GM19397 (cell line): ENCODE measurements at regions not wholly inside any gene's neighbourhood (a gene's known extent, or its start where the extent isn't known, plus 50 kb on each side); places are given as distances from the start of the nearest gene placed in this dataset.

Source experiments
- ATAC-seq: cut with Tn5 transposase; IDR thresholded peaks from one replicate; pipeline ENCODE4 v1.9.1; 2021; ENCODE audit warnings: mild to moderate bottlenecking, moderate library complexity; ENCODE audit not compliant: unreplicated experiment

DNA sequence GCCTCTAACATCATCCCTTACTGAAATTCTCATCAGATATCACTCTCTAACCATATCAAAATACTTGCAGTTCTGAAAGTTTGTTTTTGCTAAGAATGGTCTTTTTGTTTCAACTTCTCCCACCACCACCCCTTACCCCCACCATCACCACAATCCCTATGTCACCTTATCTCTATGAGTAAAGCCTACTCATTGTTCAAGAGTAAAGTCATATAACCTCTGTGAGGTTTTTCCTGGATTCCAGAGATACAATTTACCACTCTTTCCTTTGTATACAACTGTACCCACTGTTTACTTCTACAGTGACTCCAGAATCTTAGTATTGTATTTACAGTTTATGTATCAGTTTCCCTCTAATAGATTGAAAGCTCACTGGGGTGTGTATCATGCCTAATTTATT lies 158.0 kb upstream of the PCDH10 start:
- no peak for ATAC-seq

DNA sequence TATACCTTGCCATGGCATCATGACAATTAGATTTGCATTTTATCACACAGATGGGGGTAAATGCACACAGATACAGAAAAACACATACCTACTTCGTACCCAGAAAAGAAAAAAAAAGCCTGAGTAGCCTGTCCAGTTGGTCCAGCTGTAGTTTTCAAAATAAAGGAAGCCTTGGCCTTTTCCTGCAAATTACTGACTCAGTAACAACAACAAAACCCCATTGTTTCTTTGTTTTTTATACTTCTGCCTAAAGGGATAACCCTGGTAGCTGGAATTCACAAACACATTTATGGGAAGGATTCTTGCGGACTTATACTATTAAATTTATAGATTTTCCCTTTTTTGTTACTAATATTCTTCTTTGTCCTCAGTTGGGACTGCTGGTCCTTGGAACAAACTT lies 156.4 kb upstream of the PCDH10 start:
- ATAC-seq: no peak

DNA sequence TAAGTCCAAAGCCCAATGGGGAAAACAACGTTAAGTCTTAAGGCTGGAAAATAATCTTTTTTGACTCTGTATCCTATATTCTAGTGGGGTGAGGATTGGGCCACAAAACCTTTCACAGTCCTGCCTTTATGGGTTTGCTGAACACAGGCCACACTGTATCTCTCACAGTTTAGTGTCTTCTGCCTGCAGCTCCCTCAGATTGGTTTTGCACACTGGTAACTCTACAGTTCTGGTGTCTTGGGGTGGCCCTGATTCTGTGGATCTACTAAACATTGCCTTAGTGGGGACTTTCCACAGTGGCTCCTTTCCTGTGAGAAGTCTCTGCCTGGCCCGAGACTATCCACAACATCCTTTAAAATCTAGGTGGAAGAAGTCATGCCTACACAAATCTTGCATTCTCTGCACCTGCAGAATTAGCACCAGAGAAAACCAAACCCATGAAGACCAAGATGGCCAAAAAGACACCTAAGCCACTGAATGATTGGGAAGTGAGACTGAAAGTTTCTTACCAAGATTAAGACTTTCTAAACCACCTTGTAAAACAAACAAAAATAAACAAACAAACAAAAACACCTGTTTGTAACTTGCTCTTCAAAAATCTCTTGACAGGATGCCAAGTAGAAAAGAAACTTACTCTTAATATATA lies 150.4 kb upstream of the PCDH10 start:
- ATAC-seq: no peak

DNA sequence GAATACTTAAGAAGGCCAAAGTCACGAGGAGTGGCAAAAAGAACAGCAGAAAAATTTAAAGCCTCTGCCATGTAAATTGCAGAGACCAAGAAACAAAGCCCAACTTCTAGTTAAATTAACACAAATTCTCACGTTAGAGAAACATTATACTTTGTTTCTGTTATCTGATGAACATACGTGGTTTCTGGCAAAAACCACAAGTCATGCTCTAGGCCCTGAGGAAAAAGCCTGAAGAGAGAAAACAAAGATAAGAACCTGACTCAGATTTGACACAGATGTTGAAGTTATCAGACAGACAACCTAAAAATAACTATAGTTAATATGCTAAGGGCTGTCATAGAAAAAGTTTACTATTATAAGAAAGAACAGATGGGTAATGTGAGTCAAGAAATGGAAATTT lies 149.1 kb upstream of the PCDH10 start:
- no peak for ATAC-seq

DNA sequence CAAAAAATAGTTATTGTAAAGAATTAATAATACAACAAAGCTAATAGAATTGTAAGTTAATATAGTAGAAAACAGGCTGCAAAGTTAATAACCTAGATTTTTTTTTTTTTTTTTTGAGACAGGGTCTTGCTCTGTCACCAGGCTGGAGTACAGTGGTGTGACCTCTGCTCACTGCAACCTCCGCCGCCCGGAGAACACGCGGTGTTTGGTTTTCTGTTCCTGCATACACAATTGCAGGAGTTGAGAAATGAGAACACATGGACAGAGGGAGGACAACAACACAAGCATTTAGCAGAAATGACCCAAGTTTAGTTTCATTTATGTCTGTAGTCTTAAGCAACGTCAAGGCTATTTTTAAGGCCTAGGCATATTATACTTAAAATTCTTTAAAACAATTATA lies 145.9 kb upstream of the PCDH10 start:
- ATAC-seq: no peak

DNA sequence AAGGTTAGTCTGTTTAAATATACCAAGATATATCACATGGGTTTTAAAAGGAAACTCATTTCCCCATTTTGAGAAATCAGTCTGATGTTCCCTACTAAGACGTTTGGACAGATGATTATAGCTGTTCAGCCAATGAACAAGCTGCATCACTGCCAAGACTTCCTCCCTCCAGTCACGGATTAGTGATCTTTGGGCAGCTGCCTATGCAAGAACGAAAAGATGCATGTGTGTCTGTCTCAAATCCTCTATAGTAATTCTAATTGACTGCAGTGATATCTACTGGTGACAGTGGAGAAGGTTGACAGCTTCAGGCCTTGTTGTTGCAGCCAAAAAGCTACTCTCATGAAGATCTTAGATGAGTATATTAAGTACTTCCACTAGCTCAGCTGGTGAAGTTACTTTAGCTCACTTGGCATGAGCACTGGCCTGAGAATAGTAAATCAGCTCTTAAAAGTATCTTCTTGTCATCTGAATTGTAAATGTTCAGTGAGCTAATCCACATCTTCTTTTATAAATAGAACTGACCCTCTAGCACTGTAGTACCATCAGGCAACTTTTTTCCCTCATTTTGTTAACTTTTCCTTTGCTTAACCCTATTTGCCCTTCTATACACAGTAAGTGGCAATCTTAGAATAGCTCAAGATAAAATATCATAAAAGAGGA lies 134.5 kb upstream of the PCDH10 start:
- no peak for ATAC-seq

DNA sequence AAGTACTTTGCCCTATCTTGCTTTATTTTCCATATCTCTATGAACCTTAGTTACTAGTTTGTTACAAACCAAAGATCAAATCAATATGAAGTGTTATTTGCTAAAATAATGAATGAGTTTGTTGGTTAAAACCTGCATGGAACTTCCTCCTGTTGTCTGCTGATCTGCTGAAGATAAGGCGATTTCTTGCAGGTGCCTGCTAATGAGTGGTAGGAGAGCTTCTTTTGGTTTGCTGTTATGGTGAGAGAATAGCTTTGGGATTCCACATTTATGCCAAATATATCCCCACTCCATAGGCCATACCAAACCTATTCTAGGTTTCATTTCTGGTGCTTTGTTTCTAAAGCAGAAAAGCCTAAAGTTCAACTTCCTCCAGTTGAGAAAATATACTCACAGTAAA lies 103.8 kb upstream of the PCDH10 start:
- ATAC-seq: no peak

DNA sequence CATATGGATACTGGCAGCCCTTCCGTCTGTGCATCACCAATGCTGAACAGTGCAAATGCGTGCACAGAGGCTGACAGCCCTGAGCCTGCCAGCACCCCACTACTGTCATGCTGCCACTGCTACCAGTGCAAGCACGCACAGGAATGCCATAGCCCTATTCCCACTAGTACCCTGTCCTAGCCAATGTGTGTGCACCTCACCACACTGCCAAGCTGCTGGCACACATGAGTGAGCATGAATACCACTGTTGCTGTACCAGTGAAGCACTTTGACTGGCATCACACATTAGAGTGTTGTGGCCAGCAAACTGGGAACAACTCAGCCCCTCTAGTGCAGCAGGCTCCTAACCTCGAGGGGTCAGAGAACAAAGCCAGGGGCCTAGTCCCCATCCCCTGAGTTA lies 102.9 kb upstream of the PCDH10 start:
- no peak for ATAC-seq

DNA sequence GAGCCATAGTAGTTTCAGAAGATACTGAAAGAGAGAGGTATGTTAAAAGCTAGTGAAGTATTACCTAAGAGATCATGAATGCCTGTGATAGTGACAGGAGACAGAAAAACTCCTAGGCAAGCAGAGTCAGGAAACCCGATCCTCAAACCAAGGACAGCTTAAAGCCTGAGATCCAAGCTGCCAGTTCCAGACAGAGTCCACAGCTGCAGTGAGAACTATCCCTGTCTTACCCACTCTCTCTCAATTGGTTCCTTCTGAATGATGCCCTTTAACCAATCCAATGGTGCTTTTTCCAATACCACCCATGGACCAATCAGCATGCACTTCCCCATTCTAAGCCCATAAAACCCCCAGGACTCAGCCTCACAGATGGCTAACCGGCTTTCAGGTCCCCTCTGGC lies 90.4 kb upstream of the PCDH10 start:
- ATAC-seq: no peak

DNA sequence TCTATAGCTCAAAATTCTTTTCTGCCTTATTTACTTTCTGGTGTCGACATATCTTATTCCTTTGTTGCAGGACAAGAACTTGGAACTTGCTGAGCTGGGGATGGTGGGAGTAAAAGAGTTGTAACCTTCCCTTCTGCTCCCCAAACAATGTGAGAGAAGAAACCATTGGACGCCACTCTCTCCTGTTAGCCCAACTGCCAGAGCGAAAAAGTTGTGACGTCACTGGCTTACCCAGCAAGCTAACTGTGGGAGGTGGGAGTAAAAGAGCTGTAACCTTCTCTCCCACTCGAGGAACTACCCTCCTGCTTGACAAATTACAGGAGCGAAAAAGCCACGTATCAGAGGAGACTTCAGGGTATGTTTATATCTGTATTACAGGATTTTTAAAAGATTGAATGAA lies 90.0 kb upstream of the PCDH10 start:
- no peak for ATAC-seq

DNA sequence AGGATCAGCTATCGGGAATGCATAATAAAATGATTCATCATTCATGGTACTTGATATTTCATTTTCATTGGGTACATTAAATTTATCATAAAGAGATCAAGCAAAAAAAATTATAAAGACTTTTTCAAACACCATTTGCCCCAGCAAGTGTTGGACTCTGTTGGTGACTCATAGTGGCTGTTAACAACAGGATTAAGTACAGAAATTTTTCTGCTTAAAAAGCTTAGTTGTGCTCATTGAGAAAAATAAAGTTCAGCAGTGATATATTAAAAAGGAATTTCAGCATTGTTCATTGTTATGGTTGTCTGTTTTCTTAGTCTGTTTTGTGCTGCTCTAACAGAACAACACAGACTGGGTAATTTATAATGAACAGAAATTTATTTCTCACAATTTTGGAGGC lies 86.2 kb upstream of the PCDH10 start:
- ATAC-seq: no peak

DNA sequence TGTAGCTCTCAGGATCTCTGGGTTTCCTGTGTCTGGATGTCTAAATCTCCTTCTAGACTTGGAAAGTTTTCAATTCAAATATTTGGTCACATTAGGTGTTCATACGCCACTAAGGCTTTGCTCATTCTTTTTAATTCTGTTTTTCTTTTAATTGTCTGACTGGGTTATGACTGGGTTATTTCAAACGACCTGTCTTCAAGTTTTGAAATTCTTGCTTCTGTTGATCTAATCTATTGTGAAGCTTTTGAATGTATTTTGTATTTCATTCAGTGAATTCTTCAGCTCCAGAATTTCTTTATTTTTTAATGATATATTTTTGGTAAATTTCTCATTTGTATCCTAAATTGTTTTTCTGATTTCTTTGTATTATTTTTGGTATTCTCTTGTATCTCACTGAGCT lies 81.0 kb upstream of the PCDH10 start:
- ATAC-seq: no peak

DNA sequence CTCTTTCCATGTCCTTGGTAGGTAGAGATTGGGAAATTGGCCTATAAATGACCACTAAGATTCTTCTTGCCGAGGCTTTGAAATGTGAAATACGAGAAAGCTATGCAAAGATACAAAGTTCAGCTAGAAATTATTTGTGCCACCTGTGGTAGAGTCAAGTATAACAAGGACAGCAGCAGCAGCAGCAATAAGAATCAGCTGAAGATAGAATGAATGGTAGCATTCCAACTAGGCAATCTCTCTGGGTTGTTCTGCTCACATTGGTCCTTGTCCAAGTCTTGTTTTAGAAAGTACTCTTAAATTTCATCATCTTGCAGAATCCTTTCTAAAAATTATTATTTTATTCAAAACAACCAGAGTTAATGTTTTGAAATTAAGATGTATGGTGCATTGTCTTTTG lies 67.8 kb upstream of the PCDH10 start:
- ATAC-seq: no peak

DNA sequence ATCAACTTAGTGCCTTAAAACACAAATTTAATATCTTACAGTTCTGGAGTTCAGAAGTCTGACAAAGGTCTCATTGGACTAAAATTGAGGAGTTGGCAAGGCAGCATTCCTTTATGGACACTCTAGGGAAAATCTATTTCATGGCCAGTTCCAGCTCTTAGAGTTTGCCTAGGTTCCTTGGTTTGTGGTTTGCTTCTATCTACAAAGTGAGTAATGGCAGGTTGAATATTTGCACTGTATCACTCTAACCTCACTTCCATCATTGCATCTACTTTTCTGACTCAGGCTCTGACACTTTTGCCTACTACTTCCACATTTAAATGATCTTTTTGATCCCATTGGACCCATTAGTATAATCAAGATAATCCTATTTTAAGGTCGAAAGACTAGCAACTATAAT lies 64.7 kb upstream of the PCDH10 start:
- no peak for ATAC-seq

DNA sequence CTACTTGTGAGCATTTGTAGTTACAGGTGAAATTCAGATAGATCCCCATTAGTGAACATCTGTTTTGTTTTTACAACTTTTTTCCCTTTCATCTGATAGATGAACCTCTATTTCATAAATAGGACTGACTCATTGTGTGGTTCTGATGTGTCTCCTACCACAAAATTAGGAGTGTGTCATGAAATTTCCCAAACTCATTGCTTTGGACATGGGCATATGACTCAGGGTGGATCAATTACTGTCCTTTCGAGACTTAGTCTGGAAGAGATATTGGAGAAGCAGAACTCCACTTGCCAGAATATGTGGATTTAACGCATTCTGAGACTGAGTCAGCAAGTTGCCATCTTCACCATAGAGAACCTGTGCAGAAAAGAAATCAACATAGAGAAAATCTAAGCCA lies 53.5 kb upstream of the PCDH10 start:
- ATAC-seq: no peak

DNA sequence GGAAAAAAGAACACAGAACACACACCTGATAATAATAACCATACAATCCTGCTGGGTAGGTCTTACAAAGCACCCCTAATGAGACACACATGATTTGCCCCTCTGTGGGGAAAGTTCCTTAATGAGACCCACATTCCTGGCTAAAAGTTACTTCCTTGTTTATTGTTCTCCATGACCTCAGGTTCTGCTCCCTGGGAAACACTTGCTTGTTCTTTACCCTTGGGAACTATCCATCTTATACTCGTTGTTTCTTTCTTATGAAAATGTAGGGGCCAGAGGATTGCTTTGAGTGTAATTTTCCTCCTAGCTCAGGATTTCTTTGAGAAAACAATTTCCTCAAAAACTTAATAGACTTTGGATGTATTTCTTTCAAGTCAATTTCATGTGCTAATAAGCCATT lies 52.1 kb upstream of the PCDH10 start:
- ATAC-seq: no peak
